22Rv1 (cell line): ENCODE measurements at regions not wholly inside any gene's neighbourhood (a gene's known extent, or its start where the extent isn't known, plus 50 kb on each side); places are given as distances from the start of the nearest gene placed in this dataset.

Source experiments
- ZFX ChIP-seq: fragments of 450-650 bp; IDR thresholded peaks from 2 replicates; pipeline ENCODE4 v1.6.1; 2017; ENCODE audit warnings: antibody characterized with exemption, borderline replicate concordance
- TF ChIP-seq, protein P1 (sequence below): fragments of 450-650 bp; IDR thresholded peaks from 2 replicates; pipeline ENCODE4 v1.5.1; 2017; ENCODE audit warnings: mild to moderate bottlenecking

DNA sequence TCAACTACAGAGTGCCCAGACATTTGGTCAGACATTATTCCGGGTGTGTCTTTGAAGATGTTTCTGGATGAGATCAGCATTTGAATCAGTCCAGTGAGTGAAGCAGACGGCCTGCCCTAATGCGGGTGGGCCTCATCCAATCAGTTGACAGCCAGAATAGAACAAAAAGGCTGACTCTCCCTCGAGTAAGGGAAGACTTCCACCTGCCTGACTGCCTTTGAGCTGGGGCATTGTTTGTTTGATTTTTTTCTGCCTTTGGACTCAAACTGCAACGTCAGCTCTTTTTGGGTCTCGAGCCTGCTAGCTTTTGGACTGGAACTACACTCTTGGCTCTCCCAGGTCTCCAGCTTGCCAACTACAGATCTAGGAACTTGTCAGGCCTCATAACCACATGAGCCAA, 111.7 kb upstream of the AGAP1 start:
- TF ChIP-seq, protein P1, sequence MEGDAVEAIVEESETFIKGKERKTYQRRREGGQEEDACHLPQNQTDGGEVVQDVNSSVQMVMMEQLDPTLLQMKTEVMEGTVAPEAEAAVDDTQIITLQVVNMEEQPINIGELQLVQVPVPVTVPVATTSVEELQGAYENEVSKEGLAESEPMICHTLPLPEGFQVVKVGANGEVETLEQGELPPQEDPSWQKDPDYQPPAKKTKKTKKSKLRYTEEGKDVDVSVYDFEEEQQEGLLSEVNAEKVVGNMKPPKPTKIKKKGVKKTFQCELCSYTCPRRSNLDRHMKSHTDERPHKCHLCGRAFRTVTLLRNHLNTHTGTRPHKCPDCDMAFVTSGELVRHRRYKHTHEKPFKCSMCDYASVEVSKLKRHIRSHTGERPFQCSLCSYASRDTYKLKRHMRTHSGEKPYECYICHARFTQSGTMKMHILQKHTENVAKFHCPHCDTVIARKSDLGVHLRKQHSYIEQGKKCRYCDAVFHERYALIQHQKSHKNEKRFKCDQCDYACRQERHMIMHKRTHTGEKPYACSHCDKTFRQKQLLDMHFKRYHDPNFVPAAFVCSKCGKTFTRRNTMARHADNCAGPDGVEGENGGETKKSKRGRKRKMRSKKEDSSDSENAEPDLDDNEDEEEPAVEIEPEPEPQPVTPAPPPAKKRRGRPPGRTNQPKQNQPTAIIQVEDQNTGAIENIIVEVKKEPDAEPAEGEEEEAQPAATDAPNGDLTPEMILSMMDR = no peak
- TF ChIP-seq ZFX = no peak
